ENCODE measurements at regions not wholly inside any gene's neighbourhood (a gene's known extent, or its start where the extent isn't known, plus 50 kb on each side); places are given as distances from the start of the nearest gene placed in this dataset.

GRCh38 chr7:126140858-126141466, 1111.8 kb downstream of the GRM8 start:
- intact Hi-C loops (cut with DNase I; ENCODE audit: low total_unique reads), result no loop called here
- H3K4me1 ChIP-seq, result no peaks in the 10 kb centered on the region
- H3K9me3 ChIP-seq, result no peaks in the 10 kb centered on the region
- in situ Hi-C loops (cut with MboI; ENCODE audit: low sequenced_read_pairs in 4 of 4), result no loop called here
- DNase-seq, result no peak
- no peak overlapping the region for H3K27ac ChIP-seq
- TF ChIP-seq POLR2A (IDR thresholded peaks at IDR 0.05) (no peak), CTCF (IDR thresholded peaks at IDR 0.05 in 4 of 5, conservative IDR thresholded peaks at IDR 0.05 in 1 of 5) (no peak)
- H3K36me3 ChIP-seq, result no peaks in the 10 kb centered on the region
- H3K27me3 ChIP-seq, result no peaks in the 10 kb centered on the region
- no peak overlapping the region for H3K4me3 ChIP-seq
- no peak for ATAC-seq

GRCh38 chr7:126119981-126120380, 1132.8 kb downstream of the GRM8 start:
- H3K4me1 ChIP-seq, result no peaks in the 10 kb centered on the region
- H3K9me3 ChIP-seq, result no peaks in the 10 kb centered on the region
- H3K36me3 ChIP-seq, result no peaks in the 10 kb centered on the region
- TF ChIP-seq POLR2A (IDR thresholded peaks at IDR 0.05) (no peak), CTCF (IDR thresholded peaks at IDR 0.05 in 4 of 5, conservative IDR thresholded peaks at IDR 0.05 in 1 of 5) (no peak)
- intact Hi-C loops (cut with DNase I; ENCODE audit: low total_unique reads), result no loop called here
- DNase-seq (no peak), ATAC-seq (no peak)
- H3K27me3 ChIP-seq, result no peaks in the 10 kb centered on the region
- H3K4me3 ChIP-seq, result no peak overlapping the region
- in situ Hi-C loops (cut with MboI; ENCODE audit: low sequenced_read_pairs in 4 of 4), result no loop called here
- H3K27ac ChIP-seq, result no peak overlapping the region

- no peak overlapping the region for H3K4me3 ChIP-seq
- H3K27ac ChIP-seq, result no peak overlapping the region
- H3K4me1 ChIP-seq, result no peaks in the 10 kb centered on the region
- no peaks in the 10 kb centered on the region for H3K27me3 ChIP-seq
- no peak for DNase-seq
- no peak for TF ChIP-seq CTCF (IDR thresholded peaks at IDR 0.05 in 4 of 5, conservative IDR thresholded peaks at IDR 0.05 in 1 of 5)
- no peak for TF ChIP-seq POLR2A (IDR thresholded peaks at IDR 0.05)
- intact Hi-C loops (cut with DNase I; ENCODE audit: low total_unique reads), result no loop called here
- in situ Hi-C loops (cut with MboI; ENCODE audit: low sequenced_read_pairs in 4 of 4), result no loop called here
- H3K9me3 ChIP-seq, result no peaks in the 10 kb centered on the region
- ATAC-seq, result no peak
- H3K36me3 ChIP-seq, result no peaks in the 10 kb centered on the region
These were observed 1149.2 kb downstream of the GRM8 start for GRCh38 chr7:126103582-126103981.

- no peak for ATAC-seq
- Histone ChIP-seq H3K27me3 (no peaks in the 10 kb centered on the region), H3K4me1 (no peaks in the 10 kb centered on the region), H3K36me3 (no peaks in the 10 kb centered on the region), H3K4me3 (no peak overlapping the region), H3K27ac (no peak overlapping the region), H3K9me3 (no peaks in the 10 kb centered on the region)
- in situ Hi-C loops (cut with MboI; ENCODE audit: low sequenced_read_pairs in 4 of 4), result no loop called here
- DNase-seq, result no peak
- intact Hi-C loops (cut with DNase I; ENCODE audit: low total_unique reads), result no loop called here
- TF ChIP-seq CTCF (IDR thresholded peaks at IDR 0.05 in 4 of 5, conservative IDR thresholded peaks at IDR 0.05 in 1 of 5), result no peak
- no peak for TF ChIP-seq POLR2A (IDR thresholded peaks at IDR 0.05)
These were observed 1153.4 kb upstream of the POT1 start for GRCh38 chr7:126083014-126083413.

GRCh38 chr7:126079581-126079980, 1150.0 kb upstream of the POT1 start:
- Histone ChIP-seq H3K27ac (no peak overlapping the region), H3K4me3 (no peak overlapping the region), H3K9me3 (no peaks in the 10 kb centered on the region), H3K36me3 (no peaks in the 10 kb centered on the region), H3K27me3 (no peaks in the 10 kb centered on the region), H3K4me1 (no peaks in the 10 kb centered on the region)
- ATAC-seq (no peak), DNase-seq (no peak)
- TF ChIP-seq CTCF (IDR thresholded peaks at IDR 0.05 in 4 of 5, conservative IDR thresholded peaks at IDR 0.05 in 1 of 5), result no peak
- no peak for TF ChIP-seq POLR2A (IDR thresholded peaks at IDR 0.05)
- in situ Hi-C loops (cut with MboI; ENCODE audit: low sequenced_read_pairs in 4 of 4), result no loop called here
- intact Hi-C loops (cut with DNase I; ENCODE audit: low total_unique reads), result no loop called here

All from gastrocnemius medialis (tissue), 4 donors.